ENCODE measurements at regions not wholly inside any gene's neighbourhood (a gene's known extent, or its start where the extent isn't known, plus 50 kb on each side); places are given as distances from the start of the nearest gene placed in this dataset.
"Not testable (repeated sequence)": the region's sequence is repeated elsewhere in the genome, so short reads cannot be mapped to it uniquely, and the experiment has no call there.

DNA sequence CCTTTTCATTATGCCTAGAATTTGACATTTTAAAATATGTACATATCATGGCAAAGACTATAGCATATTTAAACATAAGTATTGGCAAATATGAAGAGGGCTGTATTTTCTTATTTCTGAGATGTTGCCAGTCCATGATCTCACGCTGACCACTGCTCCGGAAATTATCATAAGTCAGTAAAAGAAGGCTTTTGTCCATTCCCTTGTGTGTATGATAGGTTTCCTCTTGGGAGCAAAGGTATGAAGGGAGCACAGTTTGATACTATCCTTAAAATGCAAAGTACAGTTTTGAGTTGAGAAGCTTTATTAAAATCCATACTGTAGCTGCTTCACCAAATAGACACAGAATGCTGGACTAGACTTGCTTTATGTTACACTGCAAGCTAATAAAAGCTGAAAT, 52.6 kb upstream of the AGA start:
- Histone ChIP-seq H3K4me3 (ENCODE audit: insufficient read length, low read depth) (no peak overlapping the region), H3K9ac (ENCODE audit: insufficient read length, low read depth) (no peak overlapping the region), H3K4me1 (ENCODE audit: insufficient read depth, insufficient read length) (no peaks in the 10 kb centered on the region), H3K36me3 (ENCODE audit: insufficient read depth, insufficient read length, low read length) (no peaks in the 10 kb centered on the region), H3K27me3 (ENCODE audit: insufficient read depth, insufficient read length) (no peaks in the 10 kb centered on the region), H3K9me3 (ENCODE audit: insufficient read depth, low read length) (no peaks in the 10 kb centered on the region; the same call in 1 of the 2 replicates)
- DNase-seq (ENCODE audit: low read depth, low spot score), result no peak
- TF ChIP-seq YY1 (IDR thresholded peaks at IDR 0.05; ENCODE audit: insufficient read depth, insufficient read length), result no peak
- TF ChIP-seq ZNF274 (IDR thresholded peaks at IDR 0.05; ENCODE audit: low read depth, low read length), result no peak
- TF ChIP-seq SUZ12 (IDR thresholded peaks at IDR 0.05; ENCODE audit: extremely low read depth, insufficient read depth, insufficient read length), result no peak

DNA sequence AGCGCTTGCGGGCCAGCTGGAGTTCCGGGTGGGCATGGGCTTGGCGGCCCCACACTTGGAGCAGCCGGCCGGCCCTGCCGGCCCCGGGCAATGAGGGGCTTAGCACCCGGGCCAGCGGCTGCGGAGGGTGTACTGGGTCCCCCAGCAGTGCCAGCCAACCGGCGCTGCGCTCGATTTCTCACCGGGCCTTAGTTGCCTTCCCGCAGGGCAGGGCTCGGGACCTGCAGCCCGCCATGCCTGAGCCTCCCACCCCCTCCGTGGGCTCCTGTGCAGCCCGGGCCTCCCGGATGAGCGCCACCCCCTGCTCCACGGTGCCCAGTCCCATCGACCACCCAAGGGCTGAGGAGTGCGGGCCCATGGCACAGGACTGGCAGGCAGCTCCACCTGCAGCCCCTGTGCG, 53.4 kb upstream of the AGA start:
- H3K4me3 ChIP-seq (ENCODE audit: insufficient read length, low read depth); H3K9me3 ChIP-seq (ENCODE audit: insufficient read depth, low read length); H3K27me3 ChIP-seq (ENCODE audit: insufficient read depth, insufficient read length); H3K4me1 ChIP-seq (ENCODE audit: insufficient read depth, insufficient read length); H3K36me3 ChIP-seq (ENCODE audit: insufficient read depth, insufficient read length, low read length); H3K9ac ChIP-seq (ENCODE audit: insufficient read length, low read depth); DNase-seq (ENCODE audit: low read depth, low spot score): not testable (repeated sequence)

GRCh38 chr4:177499537-177499936, 57.3 kb upstream of the AGA start:
- Histone ChIP-seq H3K4me3 (ENCODE audit: insufficient read length, low read depth) (no peak overlapping the region), H3K4me1 (ENCODE audit: insufficient read depth, insufficient read length) (no peaks in the 10 kb centered on the region), H3K27me3 (ENCODE audit: insufficient read depth, insufficient read length) (no peaks in the 10 kb centered on the region), H3K9ac (ENCODE audit: insufficient read length, low read depth) (no peak overlapping the region), H3K9me3 (ENCODE audit: insufficient read depth, low read length) (no peaks in the 10 kb centered on the region; the same call in 1 of the 2 replicates), H3K36me3 (ENCODE audit: insufficient read depth, insufficient read length, low read length) (no peaks in the 10 kb centered on the region)
- no peak for DNase-seq (ENCODE audit: low read depth, low spot score)
- TF ChIP-seq SUZ12 (IDR thresholded peaks at IDR 0.05; ENCODE audit: extremely low read depth, insufficient read depth, insufficient read length) (no peak), YY1 (IDR thresholded peaks at IDR 0.05; ENCODE audit: insufficient read depth, insufficient read length) (no peak), ZNF274 (IDR thresholded peaks at IDR 0.05; ENCODE audit: low read depth, low read length) (no peak)

DNA sequence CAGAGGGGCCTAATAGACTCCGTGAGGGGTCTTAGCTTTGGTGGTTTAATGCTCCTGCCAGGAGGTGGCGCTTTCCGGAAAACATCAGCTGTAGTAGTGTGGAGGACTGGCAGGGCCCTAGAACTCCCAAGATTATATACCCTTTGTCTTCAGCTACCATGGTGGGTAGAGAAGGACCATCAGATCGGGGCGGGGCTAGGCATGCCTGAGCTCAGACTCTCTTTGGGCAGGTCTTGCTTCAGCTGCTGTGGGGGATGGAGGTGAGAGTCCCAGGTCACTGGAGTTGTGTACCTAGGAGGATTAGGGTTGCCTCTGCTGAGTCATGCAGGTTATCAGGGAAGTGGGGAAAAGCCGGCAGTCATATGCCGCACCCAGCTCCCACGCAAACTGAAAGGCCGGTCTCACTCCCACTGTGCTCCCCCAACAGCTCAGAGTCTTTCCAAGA, 63.0 kb upstream of the AGA start:
- H3K36me3 ChIP-seq (ENCODE audit: insufficient read depth, insufficient read length, low read length), result no peaks in the 10 kb centered on the region
- DNase-seq (ENCODE audit: low read depth, low spot score), result no peak
- H3K4me3 ChIP-seq (ENCODE audit: insufficient read length, low read depth), result no peak overlapping the region
- H3K9ac ChIP-seq (ENCODE audit: insufficient read length, low read depth), result no peak overlapping the region
- TF ChIP-seq SUZ12 (IDR thresholded peaks at IDR 0.05; ENCODE audit: extremely low read depth, insufficient read depth, insufficient read length) (no peak), YY1 (IDR thresholded peaks at IDR 0.05; ENCODE audit: insufficient read depth, insufficient read length) (no peak), ZNF274 (IDR thresholded peaks at IDR 0.05; ENCODE audit: low read depth, low read length) (no peak)
- no peaks in the 10 kb centered on the region for H3K4me1 ChIP-seq (ENCODE audit: insufficient read depth, insufficient read length)
- H3K27me3 ChIP-seq (ENCODE audit: insufficient read depth, insufficient read length), result no peaks in the 10 kb centered on the region
- no peaks in the 10 kb centered on the region; the same call in 1 of the 2 replicates for H3K9me3 ChIP-seq (ENCODE audit: insufficient read depth, low read length)

- H3K9me3 ChIP-seq (ENCODE audit: insufficient read depth, low read length), result no peaks in the 10 kb centered on the region
- H3K4me3 ChIP-seq (ENCODE audit: insufficient read length, low read depth), result no peak overlapping the region
- DNase-seq (ENCODE audit: low read depth, low spot score), result no peak
- H3K9ac ChIP-seq (ENCODE audit: insufficient read length, low read depth), result no peak overlapping the region
- no peaks in the 10 kb centered on the region for H3K36me3 ChIP-seq (ENCODE audit: insufficient read depth, insufficient read length, low read length)
- H3K27me3 ChIP-seq (ENCODE audit: insufficient read depth, insufficient read length), result no peaks in the 10 kb centered on the region
- TF ChIP-seq YY1 (IDR thresholded peaks at IDR 0.05; ENCODE audit: insufficient read depth, insufficient read length) (no peak), SUZ12 (IDR thresholded peaks at IDR 0.05; ENCODE audit: extremely low read depth, insufficient read depth, insufficient read length) (no peak), ZNF274 (IDR thresholded peaks at IDR 0.05; ENCODE audit: low read depth, low read length) (no peak)
- H3K4me1 ChIP-seq (ENCODE audit: insufficient read depth, insufficient read length), result no peaks in the 10 kb centered on the region
These were observed 66.4 kb upstream of the AGA start for GRCh38 chr4:177508662-177509061.

DNA sequence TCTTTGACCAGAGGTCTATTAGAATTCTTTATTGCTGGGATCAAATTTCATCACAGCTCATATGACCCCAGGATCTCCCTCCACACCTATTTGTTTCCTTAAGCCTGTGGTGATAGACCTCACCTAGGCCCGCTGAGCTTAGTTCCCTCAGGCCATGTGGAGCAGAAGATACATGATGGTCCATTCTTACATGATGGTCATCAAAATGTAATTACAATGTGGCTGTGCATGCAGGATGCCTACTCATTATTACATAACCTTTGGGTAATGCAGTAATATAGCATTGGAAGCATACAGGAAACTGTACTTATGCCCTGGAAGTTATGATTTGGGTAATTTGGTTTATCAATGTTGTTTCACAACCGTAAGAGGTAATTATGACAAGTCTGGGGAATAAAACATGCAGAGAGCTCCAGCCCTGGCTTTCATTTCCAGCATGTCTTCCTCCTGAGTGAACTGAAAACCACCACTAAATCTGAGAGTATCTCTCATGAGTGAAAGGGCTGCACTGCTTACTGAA, 67.0 kb upstream of the AGA start:
- H3K9ac ChIP-seq (ENCODE audit: insufficient read length, low read depth), result no peak overlapping the region
- no peaks in the 10 kb centered on the region for H3K36me3 ChIP-seq (ENCODE audit: insufficient read depth, insufficient read length, low read length)
- no peak for DNase-seq (ENCODE audit: low read depth, low spot score)
- no peak overlapping the region for H3K4me3 ChIP-seq (ENCODE audit: insufficient read length, low read depth)
- H3K27me3 ChIP-seq (ENCODE audit: insufficient read depth, insufficient read length), result no peaks in the 10 kb centered on the region
- H3K9me3 ChIP-seq (ENCODE audit: insufficient read depth, low read length), result no peaks in the 10 kb centered on the region
- TF ChIP-seq SUZ12 (IDR thresholded peaks at IDR 0.05; ENCODE audit: extremely low read depth, insufficient read depth, insufficient read length) (no peak), YY1 (IDR thresholded peaks at IDR 0.05; ENCODE audit: insufficient read depth, insufficient read length) (no peak), ZNF274 (IDR thresholded peaks at IDR 0.05; ENCODE audit: low read depth, low read length) (no peak)
- no peaks in the 10 kb centered on the region for H3K4me1 ChIP-seq (ENCODE audit: insufficient read depth, insufficient read length)

GRCh38 chr4:177511611-177512010, 69.4 kb upstream of the AGA start:
- Histone ChIP-seq H3K4me1 (ENCODE audit: insufficient read depth, insufficient read length) (no peaks in the 10 kb centered on the region), H3K9me3 (ENCODE audit: insufficient read depth, low read length) (no peaks in the 10 kb centered on the region), H3K9ac (ENCODE audit: insufficient read length, low read depth) (no peak overlapping the region), H3K27me3 (ENCODE audit: insufficient read depth, insufficient read length) (no peaks in the 10 kb centered on the region), H3K36me3 (ENCODE audit: insufficient read depth, insufficient read length, low read length) (no peaks in the 10 kb centered on the region), H3K4me3 (ENCODE audit: insufficient read length, low read depth) (no peak overlapping the region)
- no peak for TF ChIP-seq SUZ12 (IDR thresholded peaks at IDR 0.05; ENCODE audit: extremely low read depth, insufficient read depth, insufficient read length)
- no peak for TF ChIP-seq ZNF274 (IDR thresholded peaks at IDR 0.05; ENCODE audit: low read depth, low read length)
- no peak for DNase-seq (ENCODE audit: low read depth, low spot score)

- Histone ChIP-seq H3K36me3 (ENCODE audit: insufficient read depth, insufficient read length, low read length) (no peaks in the 10 kb centered on the region), H3K9ac (ENCODE audit: insufficient read length, low read depth) (no peak overlapping the region), H3K4me1 (ENCODE audit: insufficient read depth, insufficient read length) (no peaks in the 10 kb centered on the region), H3K9me3 (ENCODE audit: insufficient read depth, low read length) (no peaks in the 10 kb centered on the region), H3K27me3 (ENCODE audit: insufficient read depth, insufficient read length) (no peaks in the 10 kb centered on the region), H3K4me3 (ENCODE audit: insufficient read length, low read depth) (no peak overlapping the region)
- TF ChIP-seq SUZ12 (IDR thresholded peaks at IDR 0.05; ENCODE audit: extremely low read depth, insufficient read depth, insufficient read length) (no peak), ZNF274 (IDR thresholded peaks at IDR 0.05; ENCODE audit: low read depth, low read length) (no peak), YY1 (IDR thresholded peaks at IDR 0.05; ENCODE audit: insufficient read depth, insufficient read length) (no peak)
- DNase-seq (ENCODE audit: low read depth, low spot score), result no peak
These were observed 70.4 kb upstream of the AGA start for GRCh38 chr4:177512646-177513045.

All from NT2/D1 (cell line).